Bronchial epithelial cell (primary cell): ENCODE measurements at regions not wholly inside any gene's neighbourhood (a gene's known extent, or its start where the extent isn't known, plus 50 kb on each side); places are given as distances from the start of the nearest gene placed in this dataset.

ENCODE experiments used
- DNase-seq: peaks from one replicate; pipeline ENCODE4 v3.0.0-alpha.2; 2010; ENCODE audit warnings: low read depth
- FAIRE-seq: peaks from 2 replicates; lab custom pipeline; 2011; peaks lifted over from hg19 to GRCh38; lab: Jason Lieb, UNC
- H3K27me3 ChIP-seq: 2 replicates; pipeline ENCODE4 v1.5.1; 2011; ENCODE audit warnings: low read length; ENCODE audit not compliant: control insufficient read depth, insufficient read depth
- H3K36me3 ChIP-seq: 2 replicates; pipeline ENCODE4 v1.5.1; 2011; ENCODE audit warnings: low read length; ENCODE audit not compliant: control insufficient read depth, insufficient read depth
- H3K4me3 ChIP-seq: 2 replicates; pipeline ENCODE4 v1.5.1; 2011; ENCODE audit warnings: mild to moderate bottlenecking, low read depth, low read length, control low read depth
- TF ChIP-seq, protein P1 (sequence below): IDR thresholded peaks from 2 replicates; pipeline ENCODE4 v1.5.1; 2011; ENCODE audit warnings: mild to moderate bottlenecking, moderate library complexity, low read length, control low read depth, inconsistent platforms; ENCODE audit not compliant: insufficient read depth, severe bottlenecking

DNA sequence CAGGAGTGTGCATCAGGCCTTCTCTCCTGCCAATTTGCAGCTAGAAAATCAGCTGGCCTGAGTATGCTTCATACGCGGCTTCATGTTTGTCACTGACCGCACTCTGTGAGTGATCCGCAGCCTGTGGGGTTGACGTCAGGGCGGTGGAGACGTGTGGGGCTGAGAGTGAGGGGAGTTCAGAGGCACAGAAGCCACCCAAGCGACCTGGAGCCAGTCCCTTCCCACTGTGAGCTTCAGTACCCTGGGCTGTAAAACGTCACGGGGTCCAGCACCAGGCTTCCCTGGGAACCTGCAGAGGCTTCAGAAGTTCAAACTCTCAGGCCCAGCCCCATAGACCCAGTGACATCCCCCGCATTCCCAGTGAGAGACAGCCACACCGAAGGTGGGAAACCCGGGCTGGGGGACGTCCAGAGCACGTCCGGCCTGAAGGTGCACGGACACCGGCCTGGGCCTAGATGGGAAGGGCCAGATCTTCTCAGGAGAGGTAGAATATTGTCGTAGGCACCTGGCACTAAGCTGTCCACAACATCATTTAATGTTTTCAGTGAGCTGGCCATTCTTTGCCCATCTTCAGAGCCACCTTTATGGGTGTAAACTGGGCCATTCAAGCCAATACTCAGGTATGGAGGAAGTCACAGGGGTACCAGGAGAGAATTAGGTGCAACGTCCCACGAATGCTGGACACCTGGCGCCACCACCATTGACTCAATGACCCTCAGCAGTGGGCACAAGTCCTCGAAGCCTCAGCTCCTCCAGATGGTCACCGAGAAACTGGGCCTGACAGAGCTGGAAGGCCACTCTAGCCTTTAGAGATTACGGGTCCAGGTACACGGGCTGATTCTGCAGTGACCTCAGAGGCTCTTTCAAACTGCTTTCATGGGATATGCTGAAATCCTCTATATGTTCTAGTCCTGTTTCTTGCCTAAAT, 235.6 kb upstream of the MYT1L start:
- TF ChIP-seq, protein P1, sequence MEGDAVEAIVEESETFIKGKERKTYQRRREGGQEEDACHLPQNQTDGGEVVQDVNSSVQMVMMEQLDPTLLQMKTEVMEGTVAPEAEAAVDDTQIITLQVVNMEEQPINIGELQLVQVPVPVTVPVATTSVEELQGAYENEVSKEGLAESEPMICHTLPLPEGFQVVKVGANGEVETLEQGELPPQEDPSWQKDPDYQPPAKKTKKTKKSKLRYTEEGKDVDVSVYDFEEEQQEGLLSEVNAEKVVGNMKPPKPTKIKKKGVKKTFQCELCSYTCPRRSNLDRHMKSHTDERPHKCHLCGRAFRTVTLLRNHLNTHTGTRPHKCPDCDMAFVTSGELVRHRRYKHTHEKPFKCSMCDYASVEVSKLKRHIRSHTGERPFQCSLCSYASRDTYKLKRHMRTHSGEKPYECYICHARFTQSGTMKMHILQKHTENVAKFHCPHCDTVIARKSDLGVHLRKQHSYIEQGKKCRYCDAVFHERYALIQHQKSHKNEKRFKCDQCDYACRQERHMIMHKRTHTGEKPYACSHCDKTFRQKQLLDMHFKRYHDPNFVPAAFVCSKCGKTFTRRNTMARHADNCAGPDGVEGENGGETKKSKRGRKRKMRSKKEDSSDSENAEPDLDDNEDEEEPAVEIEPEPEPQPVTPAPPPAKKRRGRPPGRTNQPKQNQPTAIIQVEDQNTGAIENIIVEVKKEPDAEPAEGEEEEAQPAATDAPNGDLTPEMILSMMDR, result no peak
- H3K4me3 ChIP-seq, result no peak overlapping the region
- DNase-seq (no peak), FAIRE-seq (no peak)
- H3K36me3 ChIP-seq, result no peaks in the 10 kb centered on the region
- H3K27me3 ChIP-seq, result no peaks in the 10 kb centered on the region

DNA sequence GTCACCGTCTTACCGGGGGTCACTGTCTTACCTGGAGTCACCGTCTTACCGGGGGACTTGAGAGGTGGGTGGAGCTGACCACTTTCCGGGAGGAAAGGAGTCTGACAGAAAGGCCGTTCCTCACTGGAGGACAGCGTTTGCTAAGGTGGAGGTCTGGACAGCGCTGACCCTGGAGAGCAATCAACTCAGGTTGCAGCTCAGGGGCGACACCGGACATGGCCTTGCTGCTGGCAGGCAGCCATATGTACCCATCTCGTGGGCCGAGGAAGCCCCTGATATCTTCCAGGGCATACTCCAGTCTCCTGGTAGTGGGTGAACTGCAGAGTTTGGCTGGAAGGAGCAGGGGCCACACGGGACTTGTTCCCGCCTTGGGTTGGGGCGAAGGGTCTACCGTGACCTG, 234.6 kb upstream of the MYT1L start:
- no peaks in the 10 kb centered on the region for H3K27me3 ChIP-seq
- no peak for DNase-seq

DNA sequence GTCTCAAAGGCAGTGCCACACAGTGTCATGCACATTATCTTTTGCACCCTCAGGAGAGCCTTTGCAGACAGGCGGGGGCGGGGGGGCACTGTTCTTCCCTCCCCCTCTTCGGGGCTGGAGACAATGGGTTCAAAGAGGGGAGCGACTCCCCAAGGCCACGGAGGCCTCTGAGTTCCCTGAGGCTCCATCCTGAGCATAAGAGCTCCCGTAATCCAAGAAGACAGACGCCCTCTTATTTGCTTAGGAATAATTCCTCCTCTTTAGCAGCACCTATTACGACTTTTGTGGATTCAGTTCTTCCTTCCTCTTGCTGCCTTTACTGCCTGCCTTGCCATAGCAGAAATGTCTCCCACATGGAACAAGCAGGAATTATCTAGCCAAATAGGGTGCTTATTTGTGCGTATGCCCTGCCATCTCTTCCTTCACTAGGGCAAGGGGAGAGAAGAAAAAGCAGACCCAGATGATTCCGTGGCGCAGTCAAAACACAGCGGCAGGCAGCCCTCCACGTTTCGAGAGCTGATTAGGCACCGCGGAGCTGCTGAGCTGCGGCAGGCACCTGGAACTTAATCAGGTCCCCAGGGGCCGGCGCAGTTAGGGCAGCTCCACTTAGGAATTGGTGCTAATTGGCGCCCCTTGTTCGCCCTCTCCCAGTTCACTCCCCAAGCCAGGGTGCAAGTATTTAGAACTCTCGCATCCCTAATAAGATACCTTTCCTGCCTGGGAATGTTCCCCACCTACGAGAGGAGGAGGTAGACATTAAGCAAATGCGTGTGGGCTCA, 233.4 kb upstream of the MYT1L start:
- Histone ChIP-seq H3K36me3 (no peaks in the 10 kb centered on the region), H3K27me3 (no peaks in the 10 kb centered on the region), H3K4me3 (no peak overlapping the region)
- TF ChIP-seq, protein P1, result no peak
- DNase-seq, result no peak
- FAIRE-seq, result no peak

More for the DNA sequence above, 234.6 kb upstream of the MYT1L start:
- H3K4me3 ChIP-seq, result no peak overlapping the region
- TF ChIP-seq, protein P1, result no peak
- no peaks in the 10 kb centered on the region for H3K36me3 ChIP-seq
- FAIRE-seq, result no peak

DNA sequence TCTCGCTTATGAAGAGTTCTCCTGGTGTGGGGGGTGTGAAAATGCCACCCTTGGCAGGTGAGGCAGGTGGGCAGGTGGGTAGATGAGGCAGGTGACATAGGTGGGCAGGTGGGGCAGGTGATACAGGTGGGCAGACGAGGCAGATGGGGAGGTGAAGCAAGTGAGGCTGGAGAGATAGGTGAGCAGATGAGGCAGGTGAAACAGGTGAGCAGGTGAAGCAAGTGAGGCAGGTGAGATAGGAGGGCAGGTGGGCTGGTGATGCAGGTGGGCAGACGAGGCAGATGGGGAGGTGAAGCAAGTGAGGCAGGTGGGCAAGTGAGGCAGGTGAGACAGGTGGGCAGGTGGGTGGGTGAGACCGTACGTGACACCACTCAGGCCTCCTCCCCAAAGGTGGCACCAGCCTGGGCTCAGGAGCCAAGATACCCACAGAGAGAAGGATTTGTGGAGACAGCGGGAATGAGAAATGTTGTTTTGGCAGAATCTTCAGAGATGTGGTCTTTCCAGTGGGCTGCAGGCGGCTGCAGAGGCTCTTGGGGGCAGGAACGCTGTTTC, 232.3 kb upstream of the MYT1L start:
- no peak overlapping the region for H3K4me3 ChIP-seq
- DNase-seq (no peak), FAIRE-seq (peak; percentile 82)
- H3K36me3 ChIP-seq, result no peaks in the 10 kb centered on the region
- TF ChIP-seq, protein P1, result no peak
- no peaks in the 10 kb centered on the region for H3K27me3 ChIP-seq

DNA sequence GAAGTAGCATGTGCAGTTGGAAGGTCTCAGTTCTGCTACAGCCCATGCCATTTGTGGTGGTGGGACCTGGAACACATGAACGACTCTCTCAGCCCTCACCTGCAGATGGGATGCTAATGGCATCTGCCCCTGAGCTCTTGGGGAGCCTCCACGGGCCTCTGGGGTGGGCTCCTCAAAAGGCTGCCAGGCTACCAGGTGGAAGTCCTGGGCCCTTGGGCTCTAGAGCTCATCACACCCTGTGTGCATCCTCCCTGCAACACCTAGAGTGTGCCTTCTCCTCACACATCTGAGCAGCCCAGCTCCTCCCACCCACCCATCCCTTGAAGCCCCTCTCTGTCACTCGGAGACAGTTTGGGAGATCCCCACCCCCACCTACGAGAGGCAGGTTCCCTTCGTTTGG, 231.8 kb upstream of the MYT1L start:
- no peak overlapping the region for H3K4me3 ChIP-seq
- FAIRE-seq, result no peak
- TF ChIP-seq, protein P1, result no peak
- no peaks in the 10 kb centered on the region for H3K36me3 ChIP-seq
- DNase-seq, result no peak
- no peaks in the 10 kb centered on the region for H3K27me3 ChIP-seq
